DND-41 (cell line): ENCODE measurements at regions not wholly inside any gene's neighbourhood (a gene's known extent, or its start where the extent isn't known, plus 50 kb on each side); places are given as distances from the start of the nearest gene placed in this dataset.

Experiments
- ATAC-seq: fragments of 200-7000 bp; cut with Tn5 transposase; 3 replicates; pipeline ENCODE4 v1.9.1; 2021; ENCODE audit warnings: low read depth; ENCODE audit not compliant: insufficient read depth
- DNase-seq: peaks from one replicate; pipeline ENCODE4 v3.0.0-alpha.2; 2020
- H2AFZ ChIP-seq: 2 replicates; pipeline ENCODE4 v1.6.0; 2012; ENCODE audit warnings: low read depth, low read length
- H3K27ac ChIP-seq: 2 replicates; pipeline ENCODE4 v1.5.1; 2012; ENCODE audit warnings: low read length, inconsistent platforms
- H3K27me3 ChIP-seq: fragments of 200-600 bp; sonication (generic); 2 replicates; pipeline ENCODE4 v1.6.0; 2012; ENCODE audit warnings: low read length, mild to moderate bottlenecking, inconsistent platforms; ENCODE audit not compliant: insufficient read depth, poor library complexity
- H3K36me3 ChIP-seq: 2 replicates; pipeline ENCODE4 v1.5.1; 2012; ENCODE audit warnings: low read length, inconsistent platforms; ENCODE audit not compliant: insufficient read depth
- H3K4me1 ChIP-seq: 2 replicates; pipeline ENCODE4 v1.5.1; 2012; ENCODE audit warnings: mild to moderate bottlenecking, low read length; ENCODE audit not compliant: insufficient read depth
- H3K4me2 ChIP-seq: 2 replicates; pipeline ENCODE4 v1.6.0; 2012; ENCODE audit warnings: mild to moderate bottlenecking, moderate library complexity, low read length, inconsistent platforms; ENCODE audit not compliant: insufficient read depth
- H3K4me3 ChIP-seq, 2 experiments: fragments of 200-600 bp in 1 of 2; shearing (Covaris generic) in 1 of 2; 2 replicates each; pipeline ENCODE4 v1.5.1; 2012 to 2016; ENCODE audit warnings: inconsistent platforms in 2 of 2, low read length in 2 of 2, mild to moderate bottlenecking in 2 of 2, low read depth in 1 of 2, moderate library complexity in 1 of 2
- H3K79me2 ChIP-seq: 2 replicates; pipeline ENCODE4 v1.6.0; 2012; ENCODE audit warnings: low read length, inconsistent platforms; ENCODE audit not compliant: insufficient read depth
- H3K9ac ChIP-seq: 2 replicates; pipeline ENCODE4 v1.6.0; 2012; ENCODE audit warnings: low read depth, mild to moderate bottlenecking, inconsistent platforms, low read length, moderate library complexity
- H3K9me3 ChIP-seq: 2 replicates; pipeline ENCODE4 v1.5.1; 2012; ENCODE audit warnings: low read length, moderate library complexity, mild to moderate bottlenecking, inconsistent platforms; ENCODE audit not compliant: insufficient read depth, severe bottlenecking
- H4K20me1 ChIP-seq: 2 replicates; pipeline ENCODE4 v1.6.0; 2012; ENCODE audit warnings: low read length; ENCODE audit not compliant: insufficient read depth
- EZH2 ChIP-seq: IDR thresholded peaks from 3 replicates; pipeline ENCODE4 v1.6.1; 2012; ENCODE audit warnings: borderline replicate concordance, low read depth, mild to moderate bottlenecking, moderate library complexity, low read length, inconsistent platforms; ENCODE audit not compliant: severe bottlenecking
- TF ChIP-seq, protein P1 (sequence below): IDR thresholded peaks from 2 replicates; pipeline ENCODE4 v1.5.1; 2012; ENCODE audit warnings: borderline replicate concordance, low read length, moderate library complexity, mild to moderate bottlenecking; ENCODE audit not compliant: poor library complexity, severe bottlenecking; ENCODE audit errors: extremely low read depth

DNA sequence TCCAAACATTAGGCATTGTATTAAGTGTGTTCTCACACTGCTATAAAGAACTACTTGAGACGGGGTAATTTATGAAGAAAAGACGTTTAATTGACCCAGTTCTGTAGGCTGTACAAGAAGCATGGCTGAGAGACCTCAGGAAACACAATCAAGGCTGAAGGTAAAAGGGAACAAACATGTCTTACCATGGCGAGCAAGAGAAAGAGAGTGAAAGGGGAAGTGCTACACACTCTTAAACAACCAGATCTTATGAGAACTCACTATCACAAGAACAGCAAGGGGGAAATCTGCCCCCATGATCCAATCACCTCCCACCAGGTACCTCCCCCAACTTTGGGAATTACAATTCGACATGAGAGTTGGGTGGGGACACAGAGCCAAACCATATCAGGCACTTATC lies 86.6 kb upstream of the TOP1 start:
- Histone ChIP-seq H2AFZ (0 out of 2 replicates have a peak overlapping the region, but pooled peaks have one; percentile 12), H4K20me1 (no peaks in the 10 kb centered on the region), H3K9ac (peak overlapping the region; percentile 36; the same call in 1 of the 2 replicates), H3K4me1 (peaks cover 71% of the 10 kb centered on the region), H3K36me3 (no peaks in the 10 kb centered on the region), H3K79me2 (no peaks in the 10 kb centered on the region), H3K4me2 (no peak overlapping the region), H3K27ac (peak overlapping the region; percentile 82), H3K9me3 (no peaks in the 10 kb centered on the region), H3K4me3 (no peak overlapping the region), H3K27me3 (no peaks in the 10 kb centered on the region)
- ATAC-seq (no peak), DNase-seq (no peak)
- no peak for TF ChIP-seq EZH2
- TF ChIP-seq, protein P1, sequence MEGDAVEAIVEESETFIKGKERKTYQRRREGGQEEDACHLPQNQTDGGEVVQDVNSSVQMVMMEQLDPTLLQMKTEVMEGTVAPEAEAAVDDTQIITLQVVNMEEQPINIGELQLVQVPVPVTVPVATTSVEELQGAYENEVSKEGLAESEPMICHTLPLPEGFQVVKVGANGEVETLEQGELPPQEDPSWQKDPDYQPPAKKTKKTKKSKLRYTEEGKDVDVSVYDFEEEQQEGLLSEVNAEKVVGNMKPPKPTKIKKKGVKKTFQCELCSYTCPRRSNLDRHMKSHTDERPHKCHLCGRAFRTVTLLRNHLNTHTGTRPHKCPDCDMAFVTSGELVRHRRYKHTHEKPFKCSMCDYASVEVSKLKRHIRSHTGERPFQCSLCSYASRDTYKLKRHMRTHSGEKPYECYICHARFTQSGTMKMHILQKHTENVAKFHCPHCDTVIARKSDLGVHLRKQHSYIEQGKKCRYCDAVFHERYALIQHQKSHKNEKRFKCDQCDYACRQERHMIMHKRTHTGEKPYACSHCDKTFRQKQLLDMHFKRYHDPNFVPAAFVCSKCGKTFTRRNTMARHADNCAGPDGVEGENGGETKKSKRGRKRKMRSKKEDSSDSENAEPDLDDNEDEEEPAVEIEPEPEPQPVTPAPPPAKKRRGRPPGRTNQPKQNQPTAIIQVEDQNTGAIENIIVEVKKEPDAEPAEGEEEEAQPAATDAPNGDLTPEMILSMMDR, result no peak

DNA sequence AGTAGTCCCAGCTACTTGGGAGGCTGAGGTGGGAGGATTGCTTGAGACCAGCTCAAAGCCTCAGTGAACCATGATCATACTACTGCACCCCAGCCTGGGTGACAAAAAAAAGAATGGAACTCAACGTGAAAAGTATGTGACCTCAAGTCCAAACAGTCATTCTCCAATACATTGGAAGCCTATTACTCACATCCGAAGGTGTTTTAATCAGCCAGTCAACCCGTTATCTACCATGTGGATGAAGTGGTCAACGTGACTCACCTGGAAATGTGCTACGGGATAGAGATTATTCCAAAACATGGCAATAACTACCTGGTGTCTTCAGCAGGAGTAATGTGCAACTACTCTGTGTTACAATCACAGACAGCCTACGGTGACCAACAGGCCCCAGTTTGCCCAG lies 85.8 kb upstream of the TOP1 start:
- DNase-seq, result no peak
- no peaks in the 10 kb centered on the region for H4K20me1 ChIP-seq

DNA sequence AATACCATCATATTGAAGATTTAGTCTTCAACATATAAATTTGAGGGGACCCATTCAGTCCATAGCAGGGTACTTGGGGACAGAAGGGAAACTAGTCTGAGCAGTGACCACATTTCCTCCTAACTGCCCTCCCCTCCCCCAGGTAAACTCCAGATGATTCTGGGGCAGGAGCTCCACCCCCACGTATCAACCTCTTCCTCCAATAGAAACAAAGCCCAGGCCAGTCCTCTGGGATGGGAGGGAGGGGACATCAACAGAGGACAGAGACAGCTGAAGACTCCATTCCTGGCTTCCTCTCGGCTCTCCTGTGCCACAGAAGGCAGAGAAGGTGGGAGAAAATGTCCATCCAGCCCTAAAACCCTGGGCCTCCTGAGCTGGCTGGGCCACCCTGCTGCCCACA lies 85.0 kb upstream of the TOP1 start:
- H3K27me3 ChIP-seq, result no peaks in the 10 kb centered on the region
- no peak for ATAC-seq
- H2AFZ ChIP-seq, result no peak overlapping the region
- TF ChIP-seq, protein P1, result no peak
- TF ChIP-seq EZH2, result no peak
- H3K9ac ChIP-seq, result no peak overlapping the region
- H3K27ac ChIP-seq, result peak overlapping the region; percentile 82
- DNase-seq, result no peak
- H3K36me3 ChIP-seq, result no peaks in the 10 kb centered on the region
- no peaks in the 10 kb centered on the region for H3K9me3 ChIP-seq
- no peak overlapping the region for H3K4me2 ChIP-seq
- peaks cover 71% of the 10 kb centered on the region for H3K4me1 ChIP-seq
- H4K20me1 ChIP-seq, result no peaks in the 10 kb centered on the region
- no peak overlapping the region for H3K4me3 ChIP-seq
- H3K79me2 ChIP-seq, result no peaks in the 10 kb centered on the region

More for the DNA sequence above, 85.8 kb upstream of the TOP1 start:
- no peak for ATAC-seq
- no peak overlapping the region for H3K9ac ChIP-seq
- H3K4me1 ChIP-seq, result peaks cover 71% of the 10 kb centered on the region
- no peaks in the 10 kb centered on the region for H3K9me3 ChIP-seq
- H3K79me2 ChIP-seq, result no peaks in the 10 kb centered on the region
- H3K4me3 ChIP-seq, result no peak overlapping the region
- no peak for TF ChIP-seq EZH2
- TF ChIP-seq, protein P1, result no peak
- no peaks in the 10 kb centered on the region for H3K36me3 ChIP-seq
- no peaks in the 10 kb centered on the region for H3K27me3 ChIP-seq
- no peak overlapping the region for H3K4me2 ChIP-seq
- H3K27ac ChIP-seq, result peak overlapping the region; percentile 82
- H2AFZ ChIP-seq, result no peak overlapping the region

DNA sequence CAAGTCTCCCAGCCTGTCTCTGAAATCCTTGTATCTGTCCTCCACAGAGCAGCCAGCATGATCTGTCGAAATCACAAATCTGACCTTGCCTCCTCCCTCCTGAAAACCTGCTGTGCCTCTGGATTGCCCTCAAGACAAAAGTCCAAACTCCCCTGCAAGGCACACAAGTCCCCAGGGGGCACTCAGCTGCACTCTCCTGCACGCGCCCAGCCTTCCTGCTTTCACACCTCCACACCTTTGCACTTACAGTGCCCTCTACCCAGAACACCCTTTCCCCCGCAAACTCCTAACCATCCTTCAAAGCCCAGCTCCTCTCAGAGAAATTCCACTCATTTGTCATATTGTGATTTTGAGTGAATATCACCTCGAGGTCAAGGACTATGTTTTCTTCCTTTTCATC lies 83.4 kb upstream of the TOP1 start:
- no peaks in the 10 kb centered on the region for H3K36me3 ChIP-seq
- no peaks in the 10 kb centered on the region for H4K20me1 ChIP-seq
- no peak overlapping the region for H3K4me3 ChIP-seq
- no peak overlapping the region for H2AFZ ChIP-seq
- H3K27me3 ChIP-seq, result no peaks in the 10 kb centered on the region
- no peaks in the 10 kb centered on the region for H3K79me2 ChIP-seq
- peak; percentile 42 for DNase-seq
- no peak overlapping the region for H3K4me2 ChIP-seq
- H3K27ac ChIP-seq, result peak overlapping the region; percentile 43
- no peak overlapping the region for H3K9ac ChIP-seq
- ATAC-seq, result no peak
- H3K9me3 ChIP-seq, result no peaks in the 10 kb centered on the region
- peaks cover 67% of the 10 kb centered on the region for H3K4me1 ChIP-seq
- TF ChIP-seq EZH2, result no peak
- TF ChIP-seq, protein P1, result no peak
